ENCODE measurements at regions not wholly inside any gene's neighbourhood (a gene's known extent, or its start where the extent isn't known, plus 50 kb on each side); places are given as distances from the start of the nearest gene placed in this dataset.

GRCh38 chr2:51472783-51473182 is 440.9 kb upstream of the NRXN1 start:
- Histone ChIP-seq H2AFZ (ENCODE audit: low read length) (no peak overlapping the region), H3K79me2 (ENCODE audit: low read length) (no peaks in the 10 kb centered on the region), H3K4me2 (ENCODE audit: low read depth, low read length) (no peak overlapping the region), H4K20me1 (ENCODE audit: insufficient read depth, low read length) (no peaks in the 10 kb centered on the region), H3F3A (ENCODE audit: insufficient read depth, low read length) (no peaks in the 10 kb centered on the region), H3K27ac (ENCODE audit: low read length) (no peak overlapping the region), H3K27me3 (replicated peaks; ENCODE audit: insufficient read depth, low read length) (no peaks in the 10 kb centered on the region), H3K9me2 (replicated peaks; ENCODE audit: insufficient read depth, low read length) (no peaks in the 10 kb centered on the region), H3K4me3 (ENCODE audit: low read length) (no peak overlapping the region), H3K36me3 (replicated peaks; ENCODE audit: insufficient read depth, low read length) (no peaks in the 10 kb centered on the region), H3K9me3 (replicated peaks; ENCODE audit: insufficient read depth, low read length) (no peaks in the 10 kb centered on the region), H3K4me1 (ENCODE audit: low read length) (no peaks in the 10 kb centered on the region), H3K9ac (ENCODE audit: low read length) (no peak overlapping the region)
- TF ChIP-seq EZH2phosphoT487 (IDR thresholded peaks at IDR 0.05; ENCODE audit: low read length) (no peak), EZH2 (optimal IDR thresholded peaks at IDR 0.05; ENCODE audit: low read depth, low read length) (no peak)
- TF ChIP-seq, protein P1, sequence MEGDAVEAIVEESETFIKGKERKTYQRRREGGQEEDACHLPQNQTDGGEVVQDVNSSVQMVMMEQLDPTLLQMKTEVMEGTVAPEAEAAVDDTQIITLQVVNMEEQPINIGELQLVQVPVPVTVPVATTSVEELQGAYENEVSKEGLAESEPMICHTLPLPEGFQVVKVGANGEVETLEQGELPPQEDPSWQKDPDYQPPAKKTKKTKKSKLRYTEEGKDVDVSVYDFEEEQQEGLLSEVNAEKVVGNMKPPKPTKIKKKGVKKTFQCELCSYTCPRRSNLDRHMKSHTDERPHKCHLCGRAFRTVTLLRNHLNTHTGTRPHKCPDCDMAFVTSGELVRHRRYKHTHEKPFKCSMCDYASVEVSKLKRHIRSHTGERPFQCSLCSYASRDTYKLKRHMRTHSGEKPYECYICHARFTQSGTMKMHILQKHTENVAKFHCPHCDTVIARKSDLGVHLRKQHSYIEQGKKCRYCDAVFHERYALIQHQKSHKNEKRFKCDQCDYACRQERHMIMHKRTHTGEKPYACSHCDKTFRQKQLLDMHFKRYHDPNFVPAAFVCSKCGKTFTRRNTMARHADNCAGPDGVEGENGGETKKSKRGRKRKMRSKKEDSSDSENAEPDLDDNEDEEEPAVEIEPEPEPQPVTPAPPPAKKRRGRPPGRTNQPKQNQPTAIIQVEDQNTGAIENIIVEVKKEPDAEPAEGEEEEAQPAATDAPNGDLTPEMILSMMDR (IDR thresholded peaks at IDR 0.05; ENCODE audit: low read length) = no peak
- DNase-seq = no peak

DNA sequence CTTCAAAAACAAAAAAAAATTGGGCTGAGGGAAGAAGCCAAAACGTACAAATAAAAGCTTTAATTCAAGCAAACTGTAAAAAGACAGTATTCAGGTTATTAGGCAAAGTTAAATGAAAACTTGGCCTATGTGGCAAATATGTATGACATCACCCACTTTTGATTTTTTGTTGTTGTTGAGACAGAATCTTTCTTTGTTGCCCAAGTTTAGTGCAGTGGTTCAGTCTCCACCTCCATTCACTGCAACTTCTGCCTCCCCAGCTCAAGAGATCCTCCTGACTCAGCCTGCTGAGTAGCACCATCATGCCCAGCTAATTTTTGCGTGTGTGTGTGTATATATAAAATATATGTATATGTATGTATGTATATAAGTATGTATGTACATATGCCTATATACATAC is 440.4 kb upstream of the NRXN1 start:
- H2AFZ ChIP-seq (ENCODE audit: low read length) = no peak overlapping the region
- no peaks in the 10 kb centered on the region for H4K20me1 ChIP-seq (ENCODE audit: insufficient read depth, low read length)
- H3K27ac ChIP-seq (ENCODE audit: low read length) = no peak overlapping the region
- H3K9ac ChIP-seq (ENCODE audit: low read length) = no peak overlapping the region
- H3F3A ChIP-seq (ENCODE audit: insufficient read depth, low read length) = no peaks in the 10 kb centered on the region
- no peaks in the 10 kb centered on the region for H3K9me3 ChIP-seq (replicated peaks; ENCODE audit: insufficient read depth, low read length)
- H3K36me3 ChIP-seq (replicated peaks; ENCODE audit: insufficient read depth, low read length) = no peaks in the 10 kb centered on the region
- H3K9me2 ChIP-seq (replicated peaks; ENCODE audit: insufficient read depth, low read length) = no peaks in the 10 kb centered on the region
- no peak overlapping the region for H3K4me3 ChIP-seq (ENCODE audit: low read length)
- no peak overlapping the region for H3K4me2 ChIP-seq (ENCODE audit: low read depth, low read length)
- H3K4me1 ChIP-seq (ENCODE audit: low read length) = no peaks in the 10 kb centered on the region
- no peak for DNase-seq
- TF ChIP-seq, protein P1 (IDR thresholded peaks at IDR 0.05; ENCODE audit: low read length) = no peak
- TF ChIP-seq EZH2 (optimal IDR thresholded peaks at IDR 0.05; ENCODE audit: low read depth, low read length) (no peak), EZH2phosphoT487 (IDR thresholded peaks at IDR 0.05; ENCODE audit: low read length) (no peak)
- H3K79me2 ChIP-seq (ENCODE audit: low read length) = no peaks in the 10 kb centered on the region
- no peaks in the 10 kb centered on the region for H3K27me3 ChIP-seq (replicated peaks; ENCODE audit: insufficient read depth, low read length)

DNA sequence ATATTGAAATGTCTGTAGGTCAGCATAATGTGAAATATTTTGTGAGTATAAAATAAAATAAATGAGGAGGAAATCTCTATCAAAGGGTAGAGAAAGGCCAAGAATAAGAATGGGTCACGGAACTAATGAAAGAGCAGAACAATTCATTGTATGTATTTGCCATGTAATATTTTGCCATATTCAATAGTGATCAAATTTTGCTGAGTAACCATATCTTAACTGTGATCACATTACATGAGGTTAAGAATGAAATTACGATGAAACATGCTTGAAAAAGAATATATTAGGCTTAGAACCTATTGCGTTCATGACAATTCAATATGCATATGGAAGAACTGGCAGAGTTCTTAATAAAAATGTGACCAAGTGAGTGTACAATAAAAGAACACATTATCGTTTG is 437.2 kb upstream of the NRXN1 start:
- Histone ChIP-seq H3K9ac (ENCODE audit: low read length) (no peak overlapping the region), H3K27ac (ENCODE audit: low read length) (no peak overlapping the region), H2AFZ (ENCODE audit: low read length) (no peak overlapping the region), H3K27me3 (replicated peaks; ENCODE audit: insufficient read depth, low read length) (no peaks in the 10 kb centered on the region), H3K9me2 (replicated peaks; ENCODE audit: insufficient read depth, low read length) (no peaks in the 10 kb centered on the region), H3K9me3 (replicated peaks; ENCODE audit: insufficient read depth, low read length) (no peaks in the 10 kb centered on the region), H3K4me3 (ENCODE audit: low read length) (no peak overlapping the region), H4K20me1 (ENCODE audit: insufficient read depth, low read length) (no peaks in the 10 kb centered on the region), H3K4me1 (ENCODE audit: low read length) (no peaks in the 10 kb centered on the region), H3K79me2 (ENCODE audit: low read length) (no peaks in the 10 kb centered on the region), H3F3A (ENCODE audit: insufficient read depth, low read length) (no peaks in the 10 kb centered on the region), H3K4me2 (ENCODE audit: low read depth, low read length) (no peak overlapping the region), H3K36me3 (replicated peaks; ENCODE audit: insufficient read depth, low read length) (no peaks in the 10 kb centered on the region)
- no peak for DNase-seq
- no peak for TF ChIP-seq EZH2phosphoT487 (IDR thresholded peaks at IDR 0.05; ENCODE audit: low read length)
- no peak for TF ChIP-seq EZH2 (optimal IDR thresholded peaks at IDR 0.05; ENCODE audit: low read depth, low read length)
- TF ChIP-seq, protein P1 (IDR thresholded peaks at IDR 0.05; ENCODE audit: low read length) = no peak
